ENCODE measurements at regions not wholly inside any gene's neighbourhood (a gene's known extent, or its start where the extent isn't known, plus 50 kb on each side); places are given as distances from the start of the nearest gene placed in this dataset.
"Not testable (repeated sequence)": the region's sequence is repeated elsewhere in the genome, so short reads cannot be mapped to it uniquely, and the experiment has no call there.

DNA sequence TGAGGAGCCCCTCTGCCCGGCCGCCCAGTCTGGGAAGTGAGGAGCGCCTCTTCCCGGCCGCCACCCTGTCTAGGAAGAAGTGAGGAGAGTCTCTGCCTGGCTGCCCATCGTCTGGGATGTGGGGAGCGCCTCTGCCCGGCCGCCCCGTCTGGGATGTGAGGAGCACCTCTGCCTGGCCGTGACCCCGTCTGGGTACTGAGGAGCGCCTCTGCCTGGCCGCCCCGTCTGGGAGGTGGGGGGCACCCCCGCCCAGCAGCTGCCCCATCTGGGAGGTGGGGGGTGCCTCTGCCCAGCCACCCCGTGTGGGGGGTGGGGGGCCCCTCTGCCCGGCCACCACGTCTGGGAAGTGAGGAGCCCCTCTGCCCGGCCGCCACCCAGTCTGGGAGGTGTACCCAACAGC, 293.9 kb downstream of the SI start:
- intact Hi-C loops (cut with DNase I, micrococcal nuclease); DNase-seq; ATAC-seq: not testable (repeated sequence)

DNA sequence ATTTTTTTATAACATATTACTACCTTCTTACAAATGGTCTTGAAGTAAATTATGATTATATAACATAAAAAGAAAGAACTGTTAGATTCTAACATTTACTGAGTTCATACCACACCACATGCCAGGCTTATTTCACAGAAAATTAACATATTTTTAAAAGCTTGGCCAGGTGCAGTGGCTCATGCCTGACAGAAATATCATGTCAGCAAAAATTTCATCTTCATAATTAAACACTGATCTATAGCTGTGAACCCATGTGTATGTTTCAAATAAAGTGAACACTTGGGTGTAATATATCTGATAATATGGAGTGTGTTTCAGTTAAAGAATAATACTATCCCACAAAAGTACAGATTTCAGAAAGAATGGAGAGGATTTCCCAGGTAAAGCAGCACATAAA, 296.5 kb downstream of the SI start:
- ATAC-seq, result no peak
- DNase-seq, result no peak
- intact Hi-C loops (cut with DNase I, micrococcal nuclease), result no loop called here

DNA sequence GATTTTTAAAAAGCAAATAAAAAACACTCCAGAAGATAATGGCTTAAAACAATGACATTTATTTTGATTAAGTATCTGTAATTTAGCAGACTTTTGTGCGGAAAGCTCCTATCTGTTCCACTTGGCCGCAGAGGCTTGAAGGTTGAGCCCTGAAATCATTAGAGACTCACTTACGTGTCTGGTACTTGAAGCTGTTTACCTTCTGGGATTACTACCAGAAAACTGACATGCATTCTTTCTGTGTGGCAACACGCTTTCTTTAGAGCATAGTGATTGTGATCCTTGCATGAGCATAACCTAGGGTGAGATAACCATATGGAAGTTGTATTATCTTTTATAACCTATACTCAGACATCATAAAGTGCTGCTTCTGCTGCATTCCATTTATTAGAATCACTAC, 298.5 kb downstream of the SI start:
- no peak for ATAC-seq
- intact Hi-C loops (cut with DNase I, micrococcal nuclease), result no loop called here

DNA sequence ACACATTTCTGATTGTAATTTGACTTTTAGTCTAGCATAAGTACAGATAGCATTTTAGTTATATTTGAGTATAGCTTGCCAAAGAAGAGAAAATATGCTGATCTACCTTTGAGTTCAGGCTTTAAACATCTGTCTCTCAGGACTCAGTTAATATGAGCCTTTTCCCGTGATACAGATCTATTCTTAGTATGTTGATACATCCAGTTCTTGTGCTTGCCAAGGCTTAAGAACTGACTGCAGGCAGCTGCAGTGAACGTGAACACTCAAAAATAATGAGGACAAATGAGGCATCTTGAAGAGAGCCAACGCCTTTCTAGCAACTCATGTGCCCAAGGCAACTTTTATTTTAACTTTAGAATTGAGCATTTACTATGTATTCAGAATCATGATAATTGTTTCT, 325.5 kb downstream of the SI start:
- DNase-seq (no peak), ATAC-seq (no peak)
- intact Hi-C loops (cut with DNase I, micrococcal nuclease), result no loop called here

More for the DNA sequence above, 298.5 kb downstream of the SI start:
- DNase-seq, result no peak

DNA sequence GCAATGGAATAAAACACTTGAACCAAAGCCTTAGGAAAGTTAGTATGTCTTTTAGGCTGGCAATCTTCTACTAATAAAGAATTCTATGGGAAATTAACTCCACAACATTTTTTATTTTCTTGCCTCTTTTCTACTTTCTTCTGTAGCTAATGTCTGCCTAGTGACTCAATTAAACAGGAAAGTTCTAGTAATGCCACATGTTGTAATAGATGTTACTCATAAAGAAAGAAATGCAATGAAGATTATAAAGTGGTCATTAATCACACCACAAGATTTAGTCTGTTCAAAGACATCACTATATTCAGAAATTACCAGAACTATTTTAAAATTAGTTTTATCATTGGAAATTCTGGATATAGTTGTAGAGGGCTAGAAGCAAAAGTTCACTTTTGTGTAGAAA, 329.7 kb downstream of the SI start:
- ATAC-seq (no peak), DNase-seq (no peak)
- intact Hi-C loops (cut with DNase I, micrococcal nuclease), result no loop called here

DNA sequence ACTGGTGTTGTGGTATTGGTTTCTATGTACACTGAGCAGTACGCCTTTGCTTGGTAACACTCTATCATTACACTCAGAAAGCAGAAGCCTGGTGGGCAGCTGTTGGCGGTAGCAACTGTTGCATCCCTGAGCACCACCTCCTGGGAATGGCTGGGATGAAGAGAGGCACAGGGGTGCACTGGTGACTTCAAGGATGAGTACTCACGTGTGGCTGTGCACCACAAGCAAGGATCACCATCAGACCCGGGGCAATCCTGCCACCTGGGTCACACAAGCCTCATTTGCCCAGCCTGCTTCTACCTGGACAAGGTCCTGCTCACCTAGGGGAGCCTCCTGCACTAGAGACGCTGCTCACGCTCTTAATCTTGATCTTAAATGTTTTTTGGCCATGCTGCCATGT, 336.4 kb downstream of the SI start:
- DNase-seq (no peak), ATAC-seq (no peak)
- intact Hi-C loops (cut with DNase I, micrococcal nuclease), result no loop called here

DNA sequence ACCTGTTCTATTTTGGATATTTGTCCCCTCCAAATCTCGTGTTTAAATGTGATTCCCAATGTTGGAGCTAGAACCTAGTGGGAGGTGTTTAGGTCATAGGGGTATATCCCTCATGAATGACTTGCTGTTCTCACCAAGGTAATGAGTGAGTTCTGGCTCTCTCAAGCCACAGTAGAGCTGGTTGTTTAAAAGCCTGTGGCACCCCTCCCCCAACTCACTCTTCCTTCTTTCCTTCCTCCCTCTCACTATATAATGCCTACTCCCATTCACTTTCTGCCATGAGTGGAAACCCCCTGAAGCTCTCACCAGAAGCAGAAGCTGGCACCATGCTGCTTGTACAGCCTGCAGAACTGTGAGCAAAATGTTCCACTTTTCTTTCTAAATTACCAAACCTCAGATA, 341.1 kb downstream of the SI start:
- DNase-seq (no peak), ATAC-seq (no peak)
- intact Hi-C loops (cut with DNase I, micrococcal nuclease), result no loop called here

DNA sequence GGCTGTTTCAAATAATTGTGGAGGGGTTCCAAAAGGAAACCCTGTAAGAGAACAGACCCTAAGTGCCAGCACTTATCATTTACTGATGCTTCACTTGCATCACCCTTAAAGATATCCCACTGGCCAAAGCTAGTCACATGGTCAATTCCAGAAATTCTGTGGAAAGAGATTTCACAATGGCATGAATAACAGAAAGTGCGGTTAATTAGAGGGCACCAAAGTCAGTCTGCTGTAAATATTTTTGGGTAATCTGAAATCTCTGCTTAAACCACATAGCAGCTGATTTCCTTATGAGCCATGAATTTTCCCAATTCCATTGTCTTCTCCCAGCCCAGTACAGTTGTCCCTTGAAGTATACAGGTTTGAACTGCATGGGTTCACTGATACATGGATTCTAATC, 346.1 kb downstream of the SI start:
- no peak for ATAC-seq
- intact Hi-C loops (cut with DNase I, micrococcal nuclease), result no loop called here
- DNase-seq, result no peak

DNA sequence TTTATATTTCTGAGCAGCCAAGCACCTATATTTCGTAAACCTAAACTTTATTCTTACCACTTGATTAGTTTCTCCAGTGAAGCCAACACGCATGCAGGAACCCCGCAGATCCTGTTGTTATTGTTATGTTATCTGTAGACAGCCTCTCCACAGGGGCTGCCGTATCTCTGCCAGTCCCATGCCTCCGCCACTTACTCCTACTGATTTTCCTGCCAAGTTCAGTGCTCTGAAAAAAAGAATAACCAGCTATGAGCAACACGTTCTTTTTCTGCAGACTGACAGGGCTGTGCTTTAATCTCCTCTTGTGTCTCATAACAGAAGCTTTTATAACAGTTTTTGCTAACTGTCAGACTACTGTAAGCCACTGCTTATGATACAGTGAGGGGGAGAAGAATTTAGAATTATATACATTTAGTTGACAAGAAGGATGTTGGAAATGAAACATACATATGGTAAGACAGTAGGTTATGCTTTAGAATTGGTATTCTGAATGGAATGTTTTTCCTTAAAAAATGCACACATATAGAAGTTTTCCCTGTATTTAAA, 347.4 kb downstream of the SI start:
- no peak for ATAC-seq

DNA sequence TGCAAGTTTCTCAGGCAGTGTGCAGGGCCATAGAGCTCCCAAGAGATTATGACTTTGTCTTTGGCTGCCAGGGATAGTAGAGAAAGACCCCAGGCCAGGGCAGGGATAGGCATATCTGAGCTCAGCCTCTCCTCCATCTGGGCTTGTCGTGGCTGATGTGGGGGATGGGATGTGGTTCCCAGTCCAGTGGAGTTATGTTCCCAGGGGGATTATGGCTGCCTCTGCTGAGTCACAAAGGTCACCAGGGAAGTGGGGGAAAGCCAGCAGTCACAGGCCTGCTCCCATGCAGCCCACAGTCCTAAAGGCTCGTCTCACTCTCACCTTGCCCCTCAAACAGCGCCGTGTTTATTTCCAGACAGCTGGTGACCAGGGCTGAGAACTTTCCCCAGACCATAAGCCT, 354.9 kb downstream of the SI start:
- intact Hi-C loops (cut with DNase I, micrococcal nuclease), result no loop called here
- ATAC-seq (no peak), DNase-seq (no peak)

More for the DNA sequence above, 347.4 kb downstream of the SI start:
- no peak for DNase-seq
- intact Hi-C loops (cut with DNase I, micrococcal nuclease), result no loop called here

DNA sequence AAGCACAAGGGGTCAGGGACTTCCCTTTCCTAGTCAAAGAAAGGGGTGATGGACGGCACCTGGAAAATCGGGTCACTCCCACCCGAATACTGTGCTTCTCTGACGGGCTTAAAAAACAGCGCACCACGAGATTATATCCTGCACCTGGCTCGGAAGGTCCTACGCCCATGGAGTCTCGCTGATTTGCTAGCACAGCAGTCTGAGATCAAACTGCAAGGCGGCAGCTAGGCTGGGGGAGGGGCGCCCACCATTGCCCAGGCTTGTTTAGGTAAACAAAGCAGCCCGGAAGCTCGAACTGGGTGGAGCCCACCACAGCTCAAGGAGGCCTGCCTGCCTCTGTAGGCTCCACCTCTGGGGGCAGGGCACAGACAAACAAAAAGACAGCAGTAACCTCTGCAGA, 375.5 kb downstream of the SI start:
- DNase-seq; ATAC-seq; intact Hi-C loops (cut with DNase I, micrococcal nuclease): not testable (repeated sequence)

DNA sequence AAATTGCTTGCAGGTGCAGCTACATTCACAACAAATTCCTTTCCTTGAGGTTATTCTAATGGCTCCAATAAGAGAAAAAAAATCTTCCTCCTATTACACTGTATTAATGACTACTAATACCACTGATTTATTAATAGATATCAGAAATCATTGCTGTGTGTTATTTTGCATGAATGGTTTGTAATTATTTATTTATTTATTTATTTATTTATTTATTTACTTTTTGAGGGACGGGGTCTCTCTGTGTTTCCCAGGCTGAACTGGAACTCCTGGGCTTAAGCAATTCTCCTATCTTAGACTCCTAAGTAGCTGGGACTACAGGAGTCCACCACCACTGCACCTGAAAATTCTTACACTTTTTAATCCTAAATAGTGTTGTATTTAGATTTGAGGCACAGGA, 390.4 kb downstream of the SI start:
- DNase-seq, result no peak
- no peak for ATAC-seq
- intact Hi-C loops (cut with DNase I, micrococcal nuclease), result no loop called here

DNA sequence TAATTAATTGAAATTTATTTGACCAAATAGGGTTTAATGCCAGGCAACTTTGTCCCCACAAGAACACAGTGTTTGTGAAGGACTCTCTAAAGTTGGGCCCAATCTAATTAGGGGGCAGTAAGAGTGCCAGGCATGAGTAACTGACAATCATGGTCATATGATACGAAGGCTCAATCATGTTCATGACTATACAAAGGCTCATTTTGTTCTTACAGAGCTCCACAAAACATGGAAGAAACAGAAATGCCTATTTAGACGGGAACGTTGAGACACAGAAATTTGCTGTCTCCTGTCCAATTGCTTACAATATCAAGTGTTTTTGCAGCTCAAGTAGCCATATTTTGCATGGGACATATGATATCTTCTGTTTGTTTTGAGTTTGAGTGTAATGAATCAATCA, 391.1 kb downstream of the SI start:
- intact Hi-C loops (cut with DNase I, micrococcal nuclease), result no loop called here
- DNase-seq, result no peak
- ATAC-seq, result no peak

DNA sequence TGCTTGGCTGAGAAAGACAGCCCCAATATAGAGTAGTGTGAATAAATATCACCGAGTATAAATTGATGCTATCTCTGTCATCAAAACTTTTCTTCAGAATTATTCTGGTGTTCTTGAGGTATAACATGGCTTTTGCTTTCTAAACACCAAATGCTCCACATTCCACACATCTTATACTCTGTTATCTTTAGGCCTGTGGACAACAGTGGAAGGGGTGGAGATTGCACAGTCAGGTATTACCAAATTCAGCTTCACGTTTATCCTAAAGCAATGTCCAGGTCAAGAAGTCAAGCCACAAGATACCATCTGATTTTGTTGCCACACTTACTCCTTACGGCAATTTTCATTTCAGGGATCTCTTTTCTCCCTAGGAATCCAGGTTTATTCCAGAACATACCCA, 394.8 kb downstream of the SI start:
- intact Hi-C loops (cut with DNase I, micrococcal nuclease), result no loop called here
- DNase-seq (no peak), ATAC-seq (no peak)

DNA sequence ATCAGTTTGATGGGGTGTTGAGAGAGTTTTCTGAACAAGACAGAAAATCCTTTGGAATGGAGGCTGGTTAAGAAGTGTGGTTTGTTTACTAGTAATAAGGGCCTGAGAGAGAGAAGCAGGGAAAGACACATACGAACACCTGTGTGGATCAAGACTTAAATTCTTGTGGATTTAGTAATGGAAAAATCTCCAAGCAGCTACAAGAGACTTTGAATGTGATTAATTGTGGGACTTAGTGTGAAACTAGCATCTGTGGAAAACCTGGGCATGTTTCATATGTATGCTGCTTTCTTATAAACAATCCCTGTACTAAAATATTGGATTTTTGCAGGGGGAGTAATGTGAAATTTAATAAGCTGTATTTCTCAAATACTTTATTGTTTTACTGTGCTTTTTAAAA, 399.1 kb downstream of the SI start:
- no peak for DNase-seq
- intact Hi-C loops (cut with DNase I, micrococcal nuclease), result no loop called here
- ATAC-seq, result no peak

DNA sequence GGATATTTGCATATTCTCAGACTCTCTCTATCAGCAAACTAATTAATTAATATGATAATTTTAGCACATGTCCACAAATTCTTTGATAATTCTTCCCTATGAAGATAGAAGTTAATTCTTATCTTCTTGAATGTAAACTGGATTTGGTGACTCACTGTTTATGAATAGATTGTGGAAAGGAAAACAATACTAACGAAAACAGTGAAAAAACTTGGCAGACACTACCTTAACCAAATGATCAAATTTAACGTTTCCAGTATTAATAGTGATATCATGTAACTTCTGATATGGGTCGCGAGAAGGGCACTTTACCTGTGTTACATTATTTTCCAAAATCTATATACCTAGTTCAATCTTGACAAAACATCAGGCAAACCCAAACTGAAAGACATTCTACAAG, 401.0 kb downstream of the SI start:
- ATAC-seq (no peak), DNase-seq (no peak)
- intact Hi-C loops (cut with DNase I, micrococcal nuclease), result no loop called here

DNA sequence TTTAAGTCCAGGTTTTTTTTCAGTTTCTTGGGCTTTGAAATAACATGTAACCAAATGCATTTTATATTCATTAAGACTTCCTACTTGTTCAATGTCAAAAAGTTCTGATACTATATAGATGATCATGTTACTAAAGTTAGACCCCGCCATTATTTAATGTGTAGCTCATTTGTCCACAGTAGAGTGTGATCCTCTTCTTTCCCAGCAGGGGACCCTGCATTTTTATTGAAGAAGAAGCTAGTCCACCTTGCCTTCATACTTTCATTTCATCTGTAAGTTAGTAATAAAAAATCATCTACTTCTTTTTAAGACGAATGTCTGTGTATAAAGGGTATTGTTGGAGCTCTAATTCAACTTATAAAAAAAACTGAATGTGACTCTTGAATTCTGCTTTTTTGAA, 404.6 kb downstream of the SI start:
- DNase-seq (no peak), ATAC-seq (no peak)
- intact Hi-C loops (cut with DNase I, micrococcal nuclease), result no loop called here

DNA sequence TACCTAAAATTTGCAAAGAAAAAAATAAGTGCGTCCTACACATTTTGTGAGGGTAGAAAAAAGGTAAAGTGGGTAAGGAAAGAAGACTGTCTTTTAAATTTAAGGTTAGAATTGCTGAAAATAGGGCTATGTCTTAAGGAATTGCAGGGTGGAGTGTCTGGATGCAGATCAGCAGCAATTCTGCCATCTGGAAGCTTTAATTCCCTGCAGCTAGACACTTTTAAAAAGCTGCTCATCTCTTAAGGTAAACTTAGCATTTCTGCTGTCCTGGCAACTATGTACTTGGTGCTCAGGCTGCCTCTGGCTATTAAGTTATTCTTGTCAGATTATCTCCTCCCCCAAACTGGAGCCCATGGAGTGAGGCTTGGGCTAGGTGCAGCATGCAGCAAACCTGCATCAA, 420.2 kb downstream of the SI start:
- ATAC-seq, result no peak
- intact Hi-C loops (cut with DNase I, micrococcal nuclease), result no loop called here
- no peak for DNase-seq

DNA sequence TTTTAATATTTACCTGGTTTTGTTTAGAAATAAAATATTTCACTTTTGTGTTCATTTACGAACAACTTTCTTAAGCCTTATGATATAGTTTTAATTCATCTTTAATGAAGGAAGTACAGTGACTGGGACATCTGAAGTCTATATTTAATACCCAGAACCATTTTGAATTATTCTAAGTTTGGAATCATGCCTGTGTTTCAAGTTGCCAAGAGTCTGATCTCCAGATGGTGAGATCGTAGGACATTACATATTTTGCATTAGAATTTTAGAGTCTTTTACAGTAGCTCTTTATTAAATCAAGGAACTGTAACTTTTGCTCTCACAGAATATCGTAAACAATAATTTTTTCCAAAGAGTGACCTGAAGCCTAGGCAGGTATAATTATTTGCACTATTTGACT, 420.7 kb downstream of the SI start:
- DNase-seq (no peak), ATAC-seq (no peak)
- intact Hi-C loops (cut with DNase I, micrococcal nuclease), result no loop called here

DNA sequence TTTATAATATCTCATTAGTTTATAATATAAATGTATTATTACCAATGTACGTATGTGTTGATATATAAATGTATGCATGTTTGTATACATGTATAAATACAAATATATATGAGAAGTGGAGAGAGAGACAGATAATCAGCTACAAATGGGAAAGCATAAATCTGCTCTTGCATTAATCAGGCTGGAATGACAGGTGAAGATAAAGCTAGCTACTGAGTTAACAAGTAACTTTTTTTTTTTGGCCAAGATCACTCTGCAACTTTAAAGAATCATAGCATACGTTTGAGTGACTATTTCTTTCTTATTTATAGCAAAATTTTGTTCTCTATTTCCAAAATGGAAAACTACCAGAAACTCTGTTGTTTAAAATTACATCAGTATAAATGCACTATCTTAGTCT, 422.8 kb downstream of the SI start:
- no peak for ATAC-seq
- intact Hi-C loops (cut with DNase I, micrococcal nuclease), result no loop called here
- no peak for DNase-seq

DNA sequence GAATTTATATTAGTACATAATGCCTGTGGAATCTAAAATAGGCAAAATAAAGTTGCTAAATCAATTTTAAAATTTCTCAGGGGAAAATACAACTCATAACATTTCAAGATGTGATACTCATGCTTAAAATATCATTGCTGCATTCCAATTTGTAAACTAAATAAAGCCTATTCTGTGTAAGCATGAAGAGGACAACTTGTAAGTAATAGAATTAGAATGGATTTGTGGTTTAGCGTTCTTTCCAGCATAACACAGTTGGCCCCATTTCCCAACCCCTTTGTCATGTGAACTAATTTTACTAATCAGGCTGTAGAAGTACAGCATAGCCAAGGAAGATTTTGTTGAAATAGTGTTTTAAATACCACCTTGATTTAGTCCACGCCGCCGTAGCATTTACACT, 437.2 kb downstream of the SI start:
- ATAC-seq (no peak), DNase-seq (no peak)
- intact Hi-C loops (cut with DNase I, micrococcal nuclease), result no loop called here

DNA sequence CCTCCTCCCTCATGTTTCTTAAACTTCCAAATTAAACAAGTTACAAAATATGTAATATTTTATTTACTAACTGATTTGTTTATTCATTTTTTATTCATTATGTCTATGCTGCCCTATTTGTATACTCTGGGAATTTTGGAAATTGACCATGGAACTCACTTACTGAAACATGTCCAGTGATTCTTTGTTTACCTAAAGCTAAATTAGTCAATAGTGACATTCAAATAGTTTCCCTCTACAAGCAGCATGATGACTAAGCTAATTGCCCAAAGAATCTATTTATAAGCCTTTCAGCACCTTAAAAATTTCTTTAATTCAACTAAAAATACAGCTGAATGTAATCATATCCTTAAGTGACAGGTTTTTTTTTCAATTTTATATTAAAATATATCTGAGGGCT, 437.7 kb downstream of the SI start:
- DNase-seq (no peak), ATAC-seq (no peak)
- intact Hi-C loops (cut with DNase I, micrococcal nuclease), result no loop called here
